Tibial artery (tissue), 4 donors: ENCODE measurements at regions not wholly inside any gene's neighbourhood (a gene's known extent, or its start where the extent isn't known, plus 50 kb on each side); places are given as distances from the start of the nearest gene placed in this dataset.
"Not testable (repeated sequence)": the region's sequence is repeated elsewhere in the genome, so short reads cannot be mapped to it uniquely, and the experiment has no call there.

Source experiments
- DNase-seq, 2 donors: peaks; one replicate each; pipeline ENCODE4 v3.0.0-alpha.2; 2019
- H3K27ac ChIP-seq, 2 donors: fragments of 200-600 bp; sonication (generic) in 1 of 2; 1 replicate in 1 of 2; 2 replicates in 1 of 2; pipeline ENCODE4 v1.5.1; 2018 to 2019; ENCODE audit warnings: mild to moderate bottlenecking in 1 of 2
- H3K27me3 ChIP-seq, 2 donors: fragments of 200-600 bp; sonication (generic) in 1 of 2; one replicate each; pipeline versions ENCODE4 v1.5.1 to v1.6.0; 2016 to 2019
- H3K36me3 ChIP-seq, 3 donors: fragments of 200-600 bp; sonication (generic) in 2 of 3; one replicate each; pipeline ENCODE4 v1.5.1; 2016 to 2019; ENCODE audit warnings: mild to moderate bottlenecking in 2 of 3
- H3K4me1 ChIP-seq, 4 donors: fragments of 200-600 bp; sonication (generic) in 2 of 4; 1 replicate in 3 of 4; 2 replicates in 1 of 4; pipeline ENCODE4 v1.5.1; 2016 to 2019
- H3K4me3 ChIP-seq, 2 donors: fragments of 200-600 bp; sonication (generic) in 1 of 2; 1 replicate in 1 of 2; 2 replicates in 1 of 2; pipeline ENCODE4 v1.5.1; 2018 to 2019; ENCODE audit warnings: mild to moderate bottlenecking in 2 of 2
- H3K9me3 ChIP-seq, 3 donors: fragments of 200-600 bp; sonication (generic) in 1 of 3; one replicate each; pipeline ENCODE4 v1.5.1; 2016 to 2019
- CTCF ChIP-seq, 2 experiments: fragments of 200-600 bp in 1 of 2; fragments of 450-650 bp in 1 of 2; IDR thresholded peaks; one replicate each; pipeline ENCODE4 v1.5.1; 2017 to 2019; ENCODE audit warnings: antibody characterized with exemption in 2 of 2, mild to moderate bottlenecking in 1 of 2, moderate library complexity in 1 of 2
- intact Hi-C: fragments of 100-400 bp; cut with DNase I; formaldehyde crosslinking; loops from one replicate; pipeline ENCODE4 v1.15.0; 2023; ENCODE audit warnings: low total_unique reads

GRCh38 chr10:7108141-7108540 lies 302.7 kb downstream of the SFMBT2 start:
- peaks cover 0 to 6% (median 0%) of the 10 kb centered on the region in 3 donors for H3K9me3 ChIP-seq
- no peaks in the 10 kb centered on the region for H3K27me3 ChIP-seq
- no peak overlapping the region for H3K4me3 ChIP-seq
- H3K4me1 ChIP-seq, result no peaks in the 10 kb centered on the region
- H3K36me3 ChIP-seq, result no peaks in the 10 kb centered on the region
- no peak for DNase-seq
- intact Hi-C loops, result no loop called here
- H3K27ac ChIP-seq, result no peak overlapping the region
- no peak for TF ChIP-seq CTCF (IDR thresholded peaks at IDR 0.05)

- Histone ChIP-seq H3K4me1 (no peaks in the 10 kb centered on the region), H3K36me3 (no peaks in the 10 kb centered on the region), H3K27ac (no peak overlapping the region), H3K27me3 (no peaks in the 10 kb centered on the region), H3K9me3 (peaks cover 0 to 6% (median 0%) of the 10 kb centered on the region in 3 donors), H3K4me3 (no peak overlapping the region)
- DNase-seq, result no peak
- TF ChIP-seq CTCF (IDR thresholded peaks at IDR 0.05), result no peak
- intact Hi-C loops, result no loop called here
Measured at GRCh38 chr10:7107285-7107684, 303.5 kb downstream of the SFMBT2 start.

GRCh38 chr10:7104379-7104778 lies 306.5 kb downstream of the SFMBT2 start:
- H3K36me3 ChIP-seq, H3K4me1 ChIP-seq, H3K4me3 ChIP-seq, H3K27ac ChIP-seq, DNase-seq, H3K9me3 ChIP-seq, H3K27me3 ChIP-seq, intact Hi-C loops: not testable (repeated sequence)

DNA sequence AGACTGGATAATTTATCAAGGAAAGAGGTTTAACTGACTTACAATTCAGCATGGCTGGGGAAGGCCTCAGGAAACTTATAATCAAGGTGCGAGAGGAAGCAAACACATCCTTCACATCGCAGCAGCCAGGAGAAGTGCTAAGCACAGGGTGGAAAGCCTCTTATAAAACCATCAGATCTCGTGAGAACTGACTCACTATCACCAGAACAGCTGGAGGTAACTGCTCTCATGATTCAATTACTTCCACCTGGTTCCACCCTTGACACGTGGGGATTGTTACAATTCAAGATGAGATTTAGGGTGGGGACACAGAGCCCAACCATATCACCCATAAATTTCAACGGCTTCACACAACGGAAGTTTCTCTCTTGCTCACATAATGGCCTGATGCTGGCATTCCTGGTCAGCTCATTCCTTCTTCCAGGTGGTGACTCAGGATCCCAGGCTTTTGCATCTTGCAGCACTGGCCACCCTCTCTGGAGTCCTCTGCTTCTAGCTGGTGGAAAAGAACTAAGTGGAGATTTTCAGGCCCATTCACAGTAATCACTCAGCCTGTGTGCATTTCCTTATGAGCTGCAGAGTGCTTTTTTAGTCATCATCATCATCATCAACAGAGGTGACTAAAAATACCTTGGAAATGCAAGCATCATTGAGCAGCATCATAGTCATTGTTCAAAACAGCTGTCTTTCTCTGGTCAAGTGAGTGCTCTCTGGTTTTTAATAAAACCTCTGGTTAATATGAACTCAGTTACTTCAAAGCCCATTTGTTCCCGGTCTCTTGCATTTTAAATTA lies 308.1 kb downstream of the SFMBT2 start:
- Histone ChIP-seq H3K4me1 (no peaks in the 10 kb centered on the region), H3K27me3 (no peaks in the 10 kb centered on the region), H3K27ac (no peak overlapping the region), H3K36me3 (no peaks in the 10 kb centered on the region), H3K9me3 (no peaks in the 10 kb centered on the region), H3K4me3 (no peak overlapping the region)
- no peak for DNase-seq
- TF ChIP-seq CTCF (IDR thresholded peaks at IDR 0.05), result no peak
- intact Hi-C loops, result no loop called here

- no peaks in the 10 kb centered on the region for H3K9me3 ChIP-seq
- no peaks in the 10 kb centered on the region for H3K36me3 ChIP-seq
- no peaks in the 10 kb centered on the region for H3K27me3 ChIP-seq
- H3K27ac ChIP-seq, result no peak overlapping the region
- intact Hi-C loops, result no loop called here
- no peaks in the 10 kb centered on the region for H3K4me1 ChIP-seq
- DNase-seq, result no peak
- no peak for TF ChIP-seq CTCF (IDR thresholded peaks at IDR 0.05)
- H3K4me3 ChIP-seq, result no peak overlapping the region
Measured at GRCh38 chr10:7102084-7102483, 308.8 kb downstream of the SFMBT2 start.

DNA sequence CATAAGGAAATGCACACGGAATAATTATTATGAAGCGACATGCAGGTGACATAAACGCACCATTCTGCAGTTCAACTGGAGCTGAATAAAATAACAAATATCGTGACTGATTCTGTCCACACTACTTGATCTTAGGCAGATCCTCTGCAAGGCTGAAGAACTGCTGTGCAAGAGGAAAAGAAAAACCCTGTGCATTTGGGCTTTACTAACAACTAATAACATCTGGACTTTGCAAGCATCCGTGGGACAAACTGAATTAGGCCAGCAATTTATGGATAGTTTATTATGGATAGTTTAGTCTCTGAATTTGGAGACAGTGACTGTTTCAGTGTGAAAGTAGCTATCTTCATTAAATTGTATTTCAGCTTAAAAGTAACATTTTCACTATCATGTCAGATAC lies 309.4 kb downstream of the SFMBT2 start:
- no peaks in the 10 kb centered on the region for H3K27me3 ChIP-seq
- intact Hi-C loops, result no loop called here
- H3K4me3 ChIP-seq, result no peak overlapping the region
- no peaks in the 10 kb centered on the region for H3K36me3 ChIP-seq
- no peaks in the 10 kb centered on the region for H3K9me3 ChIP-seq
- TF ChIP-seq CTCF (IDR thresholded peaks at IDR 0.05), result no peak
- no peak for DNase-seq
- H3K4me1 ChIP-seq, result no peaks in the 10 kb centered on the region
- no peak overlapping the region for H3K27ac ChIP-seq
